ENCODE measurements at regions not wholly inside any gene's neighbourhood (a gene's known extent, or its start where the extent isn't known, plus 50 kb on each side); places are given as distances from the start of the nearest gene placed in this dataset.
"Not testable (repeated sequence)": the region's sequence is repeated elsewhere in the genome, so short reads cannot be mapped to it uniquely, and the experiment has no call there.

DNA sequence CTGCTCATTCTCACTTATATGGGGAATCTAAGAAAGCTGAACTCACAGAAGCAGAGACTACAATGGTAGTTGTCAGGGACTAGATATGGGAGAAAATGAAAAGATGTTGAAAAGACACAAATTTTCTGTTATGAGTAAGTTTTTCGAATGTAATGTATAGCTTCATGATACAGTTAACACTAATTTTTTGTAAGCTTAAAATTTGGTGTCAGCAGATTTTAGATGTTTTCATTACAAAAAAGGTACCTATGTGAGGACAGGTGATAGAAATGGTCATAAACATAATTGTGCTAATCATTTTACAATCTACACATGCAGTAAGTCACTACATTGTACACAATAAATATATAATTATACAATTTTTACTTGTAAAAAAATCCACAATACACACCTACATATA, 286.6 kb downstream of the ZNF33B start:
- no peak for DNase-seq

DNA sequence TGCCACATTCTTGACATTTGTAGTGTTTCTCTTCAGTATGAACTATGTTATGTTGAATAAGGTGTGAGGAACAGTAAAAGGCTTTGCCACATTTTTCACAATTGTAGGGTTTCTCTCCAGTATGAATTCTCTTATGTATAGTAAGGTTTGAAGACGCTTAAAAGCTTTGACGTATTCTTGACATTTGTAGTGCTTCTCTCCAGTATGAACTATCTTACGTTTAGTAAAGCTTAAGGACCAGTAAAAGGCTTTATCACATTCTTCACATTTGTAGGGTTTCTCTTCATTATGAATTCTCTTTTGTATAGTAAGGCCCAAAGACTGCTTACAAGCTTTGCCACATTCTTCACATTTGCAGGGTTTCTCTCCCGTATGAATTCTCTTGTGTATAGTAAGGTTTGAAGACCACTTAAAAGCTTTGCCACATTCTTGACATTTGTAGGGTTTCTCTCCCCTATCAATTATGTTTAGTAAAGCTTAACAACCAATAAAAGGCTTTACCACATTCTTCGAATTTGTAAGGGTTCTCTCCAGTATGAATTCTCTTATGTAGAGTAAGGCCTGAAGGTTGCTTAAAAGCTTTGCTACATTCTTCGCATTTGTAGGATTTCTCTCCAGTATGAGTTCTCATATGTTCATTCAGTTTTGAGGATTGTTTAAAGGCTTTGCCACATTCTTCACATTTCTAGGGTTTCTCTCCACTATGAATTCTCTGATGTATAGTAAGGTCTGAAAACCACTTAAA, 301.6 kb downstream of the ZNF33B start:
- DNase-seq = not testable (repeated sequence)

DNA sequence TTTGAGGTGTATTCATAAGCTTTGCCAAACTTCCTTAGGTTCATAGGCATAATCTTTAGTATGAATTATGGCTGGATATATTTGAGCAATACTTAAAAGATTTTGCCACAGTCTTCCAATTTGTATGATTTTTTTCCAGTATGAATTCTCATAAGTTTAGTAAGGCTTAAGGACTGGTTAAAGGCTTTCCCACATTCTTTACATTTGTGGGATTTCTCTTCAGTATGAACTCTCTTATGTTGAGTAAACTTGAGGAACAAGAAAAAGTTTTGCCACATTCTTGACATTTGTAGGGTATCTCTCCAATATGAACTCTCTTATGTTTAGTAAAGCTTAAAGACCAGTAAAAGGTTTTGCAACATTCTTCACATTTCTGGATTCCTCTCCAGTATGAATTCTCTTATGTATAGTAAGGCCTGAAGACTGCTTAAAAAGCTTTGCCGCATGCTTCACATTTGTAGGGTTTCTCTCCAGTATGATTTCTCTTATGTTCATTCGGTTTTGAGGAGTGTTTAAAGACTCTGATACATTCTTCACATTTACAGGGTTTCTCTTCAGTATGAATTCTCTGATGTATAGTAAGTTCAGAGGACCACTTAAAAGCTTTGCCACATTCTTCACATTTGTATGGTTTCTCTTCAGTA, 302.6 kb downstream of the ZNF33B start:
- DNase-seq = not testable (repeated sequence)

DNA sequence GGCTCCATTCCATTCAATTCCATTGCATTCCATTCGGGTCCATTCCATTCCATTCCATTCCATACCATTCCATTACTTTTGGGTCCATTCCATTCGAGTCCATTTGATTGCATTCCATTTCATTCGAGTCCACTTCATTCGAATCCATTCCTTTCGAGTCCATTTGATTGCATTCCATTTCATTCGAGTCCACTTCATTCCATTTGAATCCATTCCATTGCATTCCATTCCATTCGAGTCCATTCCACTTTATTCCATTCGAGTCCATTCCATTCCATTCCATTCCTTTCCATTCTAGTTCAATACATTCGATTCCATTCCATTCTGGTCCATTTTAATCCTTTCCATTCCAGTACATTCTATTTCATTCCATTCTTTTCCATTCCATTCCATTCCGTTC, 334.0 kb downstream of the ZNF33B start:
- DNase-seq = no peak

DNA sequence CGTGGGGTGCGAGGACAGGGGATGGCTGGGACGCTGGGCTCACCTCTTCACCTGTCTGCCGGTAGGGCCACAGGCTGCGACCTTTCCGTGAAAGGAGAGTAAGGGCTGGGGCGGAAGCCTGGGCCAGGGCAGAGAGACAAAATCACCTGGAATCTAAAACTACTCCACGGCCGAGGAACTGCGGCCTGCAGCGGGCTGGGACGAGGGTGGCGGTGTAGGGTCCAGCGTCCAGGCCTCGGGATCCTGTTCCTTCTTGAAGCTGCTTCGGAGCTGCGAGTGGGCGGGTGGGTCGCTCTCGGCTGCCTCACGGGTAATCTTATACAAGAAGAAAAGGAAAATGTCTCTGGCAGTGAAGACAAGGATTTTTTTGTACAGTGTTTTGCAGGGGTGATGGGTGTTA, 356.5 kb downstream of the ZNF33B start:
- not testable (repeated sequence) for DNase-seq

DNA sequence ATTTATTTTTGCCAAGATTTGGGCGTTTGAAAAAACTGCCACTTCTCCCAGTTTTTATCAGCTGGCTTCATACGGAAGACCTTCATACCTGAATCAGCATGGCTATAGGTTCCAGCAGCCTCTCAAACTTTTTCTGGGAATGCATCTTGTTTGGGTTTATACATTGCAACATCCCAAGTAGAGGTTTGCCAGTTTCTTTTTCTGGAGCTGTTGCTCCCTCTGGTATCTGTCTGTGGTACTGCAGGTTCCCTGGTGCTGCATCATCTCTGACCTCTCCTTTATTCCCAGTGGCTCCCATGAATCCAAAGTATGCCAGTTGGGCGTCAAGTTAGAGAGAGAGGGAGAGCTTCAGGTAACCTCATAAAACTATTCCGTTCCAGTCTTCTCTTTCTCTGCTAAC, 368.6 kb downstream of the ZNF33B start:
- DNase-seq = not testable (repeated sequence)

DNA sequence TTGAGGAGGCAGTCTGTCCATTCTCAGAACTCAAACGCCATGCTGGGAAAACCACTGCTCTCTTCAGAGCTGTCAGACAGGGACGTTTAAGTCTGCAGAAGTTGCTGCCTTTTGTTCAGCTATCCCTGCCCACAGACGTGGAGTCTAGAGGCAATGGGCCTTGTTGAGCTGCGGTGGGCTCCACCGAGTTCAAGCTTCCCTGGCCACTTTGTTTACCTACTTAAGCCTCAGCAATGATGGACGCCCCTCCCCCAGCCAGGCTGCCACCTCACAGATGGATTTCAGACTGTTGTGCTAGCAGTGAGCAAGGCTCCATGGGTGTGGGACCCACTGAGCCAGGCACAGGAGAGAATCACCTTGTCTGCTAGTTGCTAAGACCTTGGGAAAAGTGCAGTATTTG, 375.1 kb downstream of the ZNF33B start:
- not testable (repeated sequence) for DNase-seq

DNA sequence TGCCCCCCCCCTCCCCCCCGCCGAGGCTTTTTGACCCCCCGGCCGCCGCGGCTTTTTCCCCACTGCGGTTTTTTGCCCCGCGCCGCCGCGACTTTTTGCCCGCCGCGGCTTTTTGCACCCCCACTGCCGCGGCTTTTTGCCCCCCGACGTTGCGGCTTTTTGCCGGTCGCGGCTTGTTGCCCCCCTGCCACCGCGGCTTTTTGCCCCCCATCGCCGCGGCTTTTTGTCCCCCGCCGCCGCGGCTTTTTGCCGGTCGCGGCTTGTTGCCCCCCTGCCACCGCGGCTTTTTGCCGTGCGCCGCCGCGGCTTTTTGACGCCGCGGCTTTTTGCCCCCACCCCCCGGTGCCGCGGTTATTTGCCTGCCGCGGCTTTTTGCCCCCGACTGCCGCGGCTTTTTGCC, 395.4 kb downstream of the ZNF33B start:
- not testable (repeated sequence) for DNase-seq

DNA sequence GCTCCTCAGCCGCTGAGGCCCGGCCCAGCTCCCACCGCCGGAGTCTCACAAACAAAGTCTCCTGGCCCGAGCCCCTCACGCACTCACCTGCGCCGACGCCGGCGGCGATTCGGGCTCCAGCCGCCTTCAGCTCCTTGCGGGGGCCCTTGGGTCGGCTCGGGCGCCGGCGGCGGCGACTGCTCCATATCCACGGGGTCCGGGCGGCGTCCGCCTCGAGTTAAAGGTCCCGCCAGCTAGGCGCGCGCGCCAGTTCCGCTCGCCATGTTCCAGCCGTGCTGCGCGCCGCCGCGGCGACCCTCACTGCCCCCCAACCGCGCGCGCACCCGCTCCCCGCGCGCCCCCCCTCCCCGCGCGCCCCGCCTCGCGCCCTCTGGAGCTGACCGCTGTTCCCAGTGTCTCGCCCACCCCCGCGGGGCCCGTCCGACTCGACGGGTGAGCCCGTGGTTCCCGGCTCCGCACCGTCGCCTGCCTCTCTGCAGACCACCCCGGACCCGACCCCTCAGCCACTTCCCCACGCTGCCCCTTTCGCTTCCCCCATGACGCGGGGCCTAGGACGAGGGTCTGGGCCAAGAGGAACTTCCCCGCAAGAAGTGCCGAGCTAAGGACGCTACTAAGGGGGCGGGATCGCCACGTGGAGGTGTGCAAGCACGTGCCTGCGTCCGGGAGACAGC, 396.1 kb downstream of the ZNF33B start:
- DNase-seq = no peak

DNA sequence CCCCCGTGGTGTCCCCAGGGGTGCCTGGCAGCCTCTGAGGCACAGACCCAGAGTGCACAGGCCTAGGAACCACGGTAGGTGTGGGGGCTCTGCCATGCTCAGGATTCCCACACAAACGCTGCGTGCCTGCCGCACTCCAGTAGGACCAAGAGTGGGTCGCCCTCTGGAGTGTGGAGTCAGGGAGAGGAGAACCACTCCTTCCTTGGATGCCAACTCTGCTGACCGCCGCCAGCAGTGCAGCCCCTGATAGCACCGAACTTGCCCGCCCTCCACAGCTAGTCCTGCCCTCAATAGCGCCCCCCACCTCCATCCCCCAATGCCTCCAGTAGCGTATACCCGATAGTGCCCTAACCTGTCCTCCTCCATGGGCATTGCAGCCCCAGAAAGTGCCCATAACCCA, 402.0 kb downstream of the ZNF33B start:
- not testable (repeated sequence) for DNase-seq

DNA sequence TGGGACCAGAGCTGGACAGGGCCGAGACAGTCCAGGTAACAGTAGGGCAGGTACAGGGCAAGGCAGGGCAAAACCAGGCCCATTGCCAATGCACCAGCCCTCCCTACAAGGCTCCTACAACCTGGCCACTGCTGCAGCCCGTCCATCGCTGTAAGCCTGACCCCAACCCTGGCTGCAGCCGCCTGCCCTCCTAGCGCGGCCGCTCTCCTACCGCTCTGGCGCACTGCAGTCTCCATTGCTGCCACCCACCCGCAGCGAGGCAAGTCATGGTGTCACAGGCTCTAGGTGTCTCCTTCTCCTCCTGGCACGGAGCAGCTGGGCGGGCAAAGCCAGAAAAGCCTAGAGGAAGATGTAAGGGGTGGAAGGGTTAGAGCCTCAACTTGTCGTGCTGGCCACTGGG, 402.6 kb downstream of the ZNF33B start:
- DNase-seq = not testable (repeated sequence)

DNA sequence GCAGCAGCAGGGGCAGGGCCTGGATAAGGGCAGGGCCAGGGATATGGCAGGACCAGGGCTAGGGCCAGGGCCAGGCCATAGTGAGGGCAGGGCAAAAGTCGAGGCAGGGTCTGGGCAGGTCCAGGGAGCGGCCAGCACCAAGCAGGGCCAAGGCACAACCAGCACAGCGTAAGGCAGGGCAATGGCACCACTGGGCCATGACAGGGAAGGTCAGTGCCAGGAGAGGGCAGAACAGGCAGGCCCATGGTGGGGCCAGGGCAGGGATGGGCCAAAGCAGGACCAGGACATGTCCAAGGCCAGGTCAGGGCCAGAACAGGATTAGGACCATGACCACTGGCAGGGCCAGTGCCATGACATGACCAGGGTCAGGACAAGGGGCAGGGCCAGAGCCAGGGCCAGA, 403.1 kb downstream of the ZNF33B start:
- DNase-seq = not testable (repeated sequence)

DNA sequence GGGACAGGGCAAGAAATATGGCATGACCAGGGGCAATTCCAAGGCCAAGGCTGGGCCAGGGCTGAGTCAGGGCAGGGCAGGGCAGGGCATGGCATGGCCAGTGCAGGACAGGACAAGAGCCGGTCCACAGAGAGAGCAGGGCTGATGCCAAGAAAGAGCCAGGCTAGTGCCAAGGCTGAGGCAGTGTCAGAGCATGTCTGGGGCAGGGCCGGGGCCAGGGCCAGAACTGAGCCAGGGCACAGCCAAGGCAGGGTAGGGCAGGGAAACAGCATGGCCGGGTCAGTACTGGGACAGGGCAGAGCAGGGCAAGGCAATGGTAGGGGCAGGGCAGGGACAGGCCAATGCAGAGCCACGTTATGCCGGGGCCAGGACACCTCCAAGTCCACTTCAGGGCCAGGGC, 403.9 kb downstream of the ZNF33B start:
- DNase-seq = not testable (repeated sequence)

DNA sequence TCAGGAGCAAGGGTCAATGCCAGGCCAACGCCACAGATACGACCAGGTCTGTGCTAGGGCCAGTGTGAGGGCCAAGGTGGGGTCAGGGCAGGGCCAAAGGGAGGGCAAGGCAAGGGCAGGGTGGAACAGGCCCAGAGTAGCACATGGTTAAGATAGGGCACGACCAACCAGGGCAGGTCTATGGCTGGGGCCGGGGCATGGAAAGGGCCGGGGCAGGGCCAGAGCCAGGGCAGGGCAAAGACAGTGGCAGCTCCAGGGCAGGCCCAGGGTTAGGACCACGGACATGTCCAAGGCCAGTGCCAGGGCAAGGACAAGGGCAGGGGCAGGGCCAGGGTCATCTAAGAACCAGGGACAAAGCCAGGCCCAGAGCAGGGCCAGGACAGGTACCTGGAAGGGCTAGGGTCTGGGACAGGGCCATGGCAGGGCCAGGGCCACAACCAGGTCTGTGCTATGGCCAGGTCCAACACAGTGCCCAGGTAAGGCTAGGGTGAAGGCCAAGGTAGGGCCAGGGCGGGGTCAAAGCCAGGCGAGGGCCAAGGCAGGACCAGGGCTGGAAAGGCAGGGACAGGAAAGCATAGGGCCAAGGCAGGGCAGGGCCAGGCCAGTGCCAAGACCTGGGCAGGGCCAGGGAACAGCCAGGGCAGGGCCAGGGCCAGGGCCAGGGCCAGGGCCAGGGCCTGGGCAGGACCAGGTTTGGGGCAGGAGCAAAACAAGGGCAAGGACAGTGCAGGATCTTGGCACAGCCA, 404.7 kb downstream of the ZNF33B start:
- not testable (repeated sequence) for DNase-seq

DNA sequence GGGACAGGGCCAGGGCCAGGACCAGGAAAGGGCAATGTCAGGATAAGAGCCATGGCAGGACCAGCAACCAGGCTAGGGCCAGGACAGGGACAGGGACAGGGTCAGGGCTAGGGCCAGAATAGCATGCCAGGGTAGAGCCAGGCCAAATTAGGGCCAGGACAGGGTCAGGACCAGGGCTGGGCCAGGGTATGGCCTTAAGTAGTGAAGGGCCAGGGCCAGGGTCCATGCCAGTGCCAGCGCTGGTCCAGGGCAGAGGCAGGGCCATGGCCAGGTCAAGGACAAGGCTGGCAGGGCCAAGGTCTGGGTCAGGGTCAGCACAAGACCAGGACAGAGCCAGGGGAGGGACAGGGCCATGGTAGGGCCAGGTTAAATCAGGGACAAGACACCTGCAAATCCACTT, 405.4 kb downstream of the ZNF33B start:
- not testable (repeated sequence) for DNase-seq

DNA sequence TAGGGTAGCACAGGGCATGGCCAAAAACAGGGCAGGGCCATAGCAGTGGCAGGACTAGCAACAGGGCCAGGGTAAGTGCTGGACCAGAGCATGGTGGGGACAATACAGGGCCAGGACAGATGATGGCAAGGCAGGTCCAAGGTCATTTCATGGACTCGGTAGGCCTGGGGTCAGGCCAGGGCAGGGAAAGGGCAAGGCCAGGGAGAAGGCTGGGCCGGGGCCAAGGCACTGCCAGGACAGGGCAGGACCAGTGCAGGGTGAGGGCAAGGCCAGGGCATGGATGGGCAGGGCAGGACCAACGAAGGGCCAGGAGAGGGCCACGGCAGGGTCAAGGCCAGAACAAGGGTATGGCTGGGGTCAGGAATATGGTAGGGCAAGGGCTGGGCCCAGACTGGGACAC, 407.6 kb downstream of the ZNF33B start:
- DNase-seq = not testable (repeated sequence)

DNA sequence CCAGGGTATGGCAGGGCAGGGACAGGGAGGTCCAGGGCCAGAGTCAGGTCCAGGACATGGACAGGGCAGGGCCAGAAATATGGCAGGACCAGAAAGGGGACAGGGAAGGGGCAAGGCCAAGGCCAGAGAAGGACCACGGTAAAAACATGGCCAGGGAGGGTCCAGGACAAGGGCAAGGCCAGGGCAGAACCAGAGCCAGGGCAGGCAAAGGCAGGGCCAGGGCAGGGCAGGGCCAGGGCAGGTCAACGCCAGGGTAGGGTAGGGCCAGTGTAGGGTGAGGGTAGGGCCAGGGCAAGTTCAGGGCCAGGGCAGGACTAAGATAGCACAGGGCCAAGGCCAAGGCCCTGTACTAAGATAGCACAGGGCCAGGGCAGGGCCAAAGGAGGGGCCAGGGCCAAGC, 408.3 kb downstream of the ZNF33B start:
- DNase-seq = not testable (repeated sequence)

DNA sequence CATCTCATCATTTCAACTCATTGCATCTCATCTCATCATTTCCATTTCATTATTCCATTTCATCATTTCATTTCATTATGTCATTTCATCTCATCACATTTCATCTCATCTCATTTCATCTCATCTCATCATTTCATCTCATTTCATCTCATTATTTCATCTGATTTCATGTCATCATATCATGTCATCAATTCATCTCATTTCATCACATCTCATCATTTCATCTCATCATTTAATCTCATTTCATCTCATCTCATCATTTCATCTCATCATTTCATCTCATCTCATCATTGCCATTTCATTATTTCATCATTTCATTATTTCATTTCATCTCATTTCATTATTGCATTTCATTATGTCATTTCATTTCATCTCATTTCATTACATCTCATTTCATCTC, 410.5 kb downstream of the ZNF33B start:
- DNase-seq = not testable (repeated sequence)

DNA sequence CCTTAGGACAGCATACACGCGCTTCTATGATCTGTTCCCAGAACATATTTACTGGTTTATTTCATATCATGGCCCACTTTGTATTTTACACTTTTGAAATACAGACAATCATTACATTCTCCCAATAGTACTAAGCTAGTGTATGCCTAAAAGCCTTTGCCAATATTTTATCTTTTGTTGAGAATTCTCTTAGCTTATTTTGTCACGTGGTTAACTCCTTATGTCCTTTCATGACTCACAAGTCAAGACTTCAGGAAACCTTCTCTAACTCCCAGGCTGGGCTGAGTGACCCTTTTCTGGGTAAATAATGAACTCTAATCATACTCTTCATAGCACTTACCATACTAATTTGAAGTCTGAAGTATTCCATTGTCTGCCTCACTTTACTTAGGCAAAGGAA, 444.8 kb downstream of the ZNF33B start:
- not testable (repeated sequence) for DNase-seq

DNA sequence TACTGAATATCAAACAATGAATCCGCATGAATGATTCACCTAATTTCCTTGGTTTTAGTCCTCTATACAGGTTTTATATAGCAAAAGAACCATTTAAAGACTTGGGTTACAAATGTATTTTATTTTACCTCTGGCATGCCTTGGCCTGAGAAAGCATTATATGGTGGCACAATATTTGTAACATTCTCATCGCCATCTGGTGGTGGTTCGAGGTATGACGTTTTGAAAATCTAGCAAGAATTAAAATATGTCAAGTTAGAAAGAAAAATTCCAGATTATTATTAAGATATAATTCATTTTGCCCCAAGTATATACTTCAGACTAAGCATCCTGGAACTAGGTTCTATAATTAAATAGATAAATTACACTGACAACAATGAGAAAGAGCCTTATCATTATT, 445.9 kb downstream of the ZNF33B start:
- DNase-seq = not testable (repeated sequence)

DNA sequence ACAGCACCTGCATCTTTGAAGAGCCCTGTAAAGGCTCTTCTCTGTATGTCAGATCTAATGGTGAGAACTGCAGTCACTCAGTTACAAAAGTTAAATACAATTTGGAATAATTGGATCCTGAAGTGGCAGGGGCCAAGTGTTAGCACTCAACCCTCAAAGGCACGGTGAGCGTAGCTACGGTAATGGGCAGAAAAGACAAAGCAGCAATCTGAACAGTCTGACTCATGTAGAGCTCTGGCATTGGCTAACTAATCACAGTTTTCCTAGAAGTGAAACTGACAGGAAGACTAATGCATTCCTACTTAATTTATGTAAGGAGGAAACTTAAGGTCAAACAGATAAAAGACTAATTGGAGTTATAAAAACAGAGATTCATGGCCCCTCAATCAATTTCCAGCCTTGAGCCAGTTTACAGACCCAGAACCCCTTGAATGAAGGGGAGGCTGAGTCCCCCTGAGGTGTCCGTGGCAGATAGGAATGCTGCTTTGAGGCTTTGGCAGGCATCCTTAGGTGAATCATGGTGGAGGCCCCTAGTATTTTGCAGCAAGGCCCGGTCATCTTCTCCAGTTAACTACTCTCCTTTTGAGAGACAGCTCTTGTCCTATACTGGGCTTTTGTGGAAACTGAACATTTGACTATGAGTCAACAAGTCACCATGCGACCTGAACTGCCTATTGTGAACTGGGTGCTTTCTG, 450.7 kb downstream of the ZNF33B start:
- not testable (repeated sequence) for DNase-seq

Data from hematopoietic multipotent progenitor cell treated with erythropoietin and hydrocortisone succinate and interleukin-3 and kit ligand, for 8 days (in vitro differentiated cells).